ENCODE measurements at regions not wholly inside any gene's neighbourhood (a gene's known extent, or its start where the extent isn't known, plus 50 kb on each side); places are given as distances from the start of the nearest gene placed in this dataset.
"Not testable (repeated sequence)": the region's sequence is repeated elsewhere in the genome, so short reads cannot be mapped to it uniquely, and the experiment has no call there.

DNA sequence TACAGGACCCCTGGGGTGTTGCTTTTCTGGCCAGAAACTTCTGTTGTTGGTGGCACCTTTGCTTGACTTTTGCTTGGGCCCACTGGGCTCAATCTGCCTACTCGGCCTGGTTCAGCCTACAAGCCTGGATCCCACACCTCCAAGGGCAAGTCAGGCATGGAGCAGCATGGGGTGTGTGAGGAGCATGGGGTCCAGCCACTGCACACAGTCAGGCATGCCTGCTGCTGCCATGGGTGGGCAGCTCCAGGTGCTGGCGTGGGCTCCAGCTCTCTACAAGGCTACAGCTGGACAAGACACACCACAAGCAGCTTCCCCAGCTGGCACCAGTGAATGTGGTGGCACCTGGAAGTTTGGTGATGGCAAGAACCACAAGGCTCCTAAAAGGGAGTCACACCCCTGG lies 1683.1 kb upstream of the ADGRL3 start:
- DNase-seq = no peak

DNA sequence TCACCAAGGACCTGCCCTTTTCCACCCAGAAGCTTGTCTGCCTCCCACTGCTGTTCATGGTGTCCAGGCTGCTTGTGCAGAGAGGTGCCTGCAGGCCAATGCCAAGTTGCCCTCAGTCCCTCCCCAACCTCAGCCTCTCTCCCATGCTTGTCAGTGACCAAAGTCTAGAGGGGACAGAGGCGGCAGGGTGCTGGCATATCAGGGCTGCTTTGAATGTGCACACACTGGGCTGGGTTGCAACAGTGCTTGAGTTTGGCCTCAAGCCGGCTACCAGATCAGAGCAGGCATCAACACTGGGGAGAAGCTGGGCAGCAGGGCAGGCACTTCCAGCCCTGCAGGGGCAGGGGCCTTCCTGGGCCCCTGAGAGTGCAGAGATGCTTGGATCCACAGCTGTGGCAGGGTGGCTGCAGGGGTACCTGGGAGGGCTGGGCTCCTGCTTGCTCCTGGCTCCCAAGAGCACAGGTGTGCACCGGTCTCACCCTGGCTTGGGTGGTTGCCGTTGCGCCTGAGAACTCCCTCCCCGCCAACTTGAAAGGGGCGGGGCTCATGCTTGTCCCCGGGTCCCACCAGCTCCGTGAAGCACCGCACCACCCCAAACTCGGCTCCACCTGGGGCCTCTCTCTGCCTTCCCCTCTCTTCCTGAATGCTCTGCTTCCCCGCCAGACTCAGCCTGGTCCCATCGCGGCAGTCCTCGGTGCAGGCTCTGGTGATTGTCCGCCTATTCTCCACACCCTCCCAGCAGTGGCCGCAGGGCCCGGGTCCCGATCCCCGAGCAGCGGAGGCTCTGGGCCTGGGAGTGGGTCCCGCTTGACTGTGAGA lies 1681.9 kb upstream of the ADGRL3 start:
- no peak for DNase-seq

GRCh38 chr4:59525885-59526284 lies 1674.2 kb upstream of the ADGRL3 start:
- no peak for DNase-seq

DNA sequence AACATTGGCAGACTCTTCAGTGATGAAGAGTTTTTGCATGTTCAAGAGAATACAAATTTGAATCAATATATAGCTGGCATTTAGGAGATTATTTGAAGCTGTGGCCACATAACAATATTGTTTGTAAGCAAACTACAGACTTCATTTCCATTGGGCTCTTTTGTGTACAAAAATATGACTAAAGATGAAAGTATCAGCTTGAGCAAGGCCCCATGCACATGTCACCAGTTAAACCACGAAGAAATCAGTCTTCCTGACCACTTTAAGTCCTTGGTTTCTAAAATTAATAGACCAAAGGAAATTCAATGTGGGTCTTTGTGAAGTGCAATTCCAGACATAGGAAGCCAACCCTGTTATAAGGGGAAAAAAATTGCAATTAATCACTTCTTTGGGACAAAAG lies 1664.6 kb upstream of the ADGRL3 start:
- DNase-seq = no peak

DNA sequence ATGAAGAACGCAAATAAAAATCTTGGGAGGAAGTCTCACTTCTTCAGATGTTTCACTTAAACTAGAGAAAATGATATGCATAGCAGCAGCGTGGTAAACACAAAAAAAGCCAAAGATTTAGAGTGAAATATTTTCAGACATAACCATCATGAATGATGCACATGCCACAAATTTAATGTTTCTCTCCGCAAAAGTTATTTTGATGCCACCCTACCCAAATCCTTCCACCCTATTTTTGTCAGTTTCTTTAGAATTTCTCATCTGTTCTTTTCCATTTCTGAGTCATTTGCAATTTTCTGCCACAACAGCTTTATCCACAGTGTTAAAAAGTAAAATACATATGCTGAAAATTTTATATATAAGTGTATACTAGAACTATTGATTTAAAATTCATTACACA lies 1663.7 kb upstream of the ADGRL3 start:
- no peak for DNase-seq

- DNase-seq = no peak
These were observed 1662.8 kb upstream of the ADGRL3 start for GRCh38 chr4:59537246-59537886.

- no peak for DNase-seq
These were observed 1660.7 kb upstream of the ADGRL3 start for GRCh38 chr4:59539401-59539800.

GRCh38 chr4:59540311-59540710 lies 1659.8 kb upstream of the ADGRL3 start:
- no peak for DNase-seq

DNA sequence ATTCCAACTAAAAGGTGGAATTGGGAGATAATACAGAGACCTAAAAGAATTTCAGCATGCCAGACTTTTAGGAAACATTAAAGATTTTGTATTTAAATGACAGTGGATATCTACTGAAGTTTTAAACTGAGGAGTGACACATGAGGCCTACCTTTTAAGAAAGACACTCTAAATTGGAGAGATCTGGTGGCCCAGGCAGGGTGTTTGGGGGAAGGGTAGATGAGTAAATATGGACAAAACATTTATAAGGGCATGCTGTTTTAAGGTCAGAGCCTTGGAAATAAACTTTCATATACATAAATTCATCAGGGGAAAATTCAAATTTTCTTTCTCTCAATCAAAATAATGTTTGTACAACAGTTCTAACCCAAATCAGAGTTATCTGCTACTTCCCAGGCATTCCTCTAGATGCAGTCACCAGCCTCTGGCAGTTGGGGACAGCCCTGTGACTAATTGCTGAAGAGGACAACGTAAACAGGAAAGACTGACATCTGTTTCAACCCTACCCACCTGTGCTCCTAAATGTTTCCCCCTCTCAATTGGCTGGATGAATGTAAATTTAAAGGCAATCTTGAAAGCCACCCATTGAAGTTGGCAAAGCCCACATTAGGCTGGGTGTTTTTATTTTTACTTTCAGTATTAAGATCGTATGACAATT lies 1646.9 kb upstream of the ADGRL3 start:
- peak; percentile 9 for DNase-seq

- DNase-seq = no peak
These were observed 1646.4 kb upstream of the ADGRL3 start for GRCh38 chr4:59553721-59554091.

- not testable (repeated sequence) for DNase-seq
These were observed 1643.9 kb upstream of the ADGRL3 start for GRCh38 chr4:59556191-59556590.

DNA sequence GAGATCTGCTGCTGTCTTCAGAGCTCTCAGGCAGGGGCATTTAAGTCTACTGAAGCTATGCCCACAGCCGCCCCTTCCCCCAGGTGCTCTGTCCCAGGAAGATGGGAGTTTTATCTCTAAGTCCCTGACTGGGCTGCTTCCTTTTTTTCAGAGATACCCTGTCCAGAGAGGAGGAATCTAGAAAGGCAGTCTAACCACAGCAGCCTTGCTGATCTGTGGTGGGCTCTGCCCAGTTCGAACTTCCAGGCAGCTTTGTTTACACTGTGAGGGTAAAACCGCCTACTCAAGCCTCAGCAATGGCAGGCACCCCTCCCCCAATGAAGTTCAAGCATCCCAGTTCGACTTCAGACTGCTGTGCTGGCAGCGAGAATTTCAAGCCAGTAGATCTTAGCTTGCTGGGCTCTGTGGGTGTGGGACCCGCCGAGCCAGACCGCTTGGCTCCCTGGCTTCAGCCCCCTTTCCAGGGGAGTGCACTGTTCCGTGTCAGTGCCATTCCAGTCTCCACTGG lies 1639.9 kb upstream of the ADGRL3 start:
- not testable (repeated sequence) for DNase-seq

- DNase-seq = no peak
These were observed 1634.3 kb upstream of the ADGRL3 start for GRCh38 chr4:59565836-59566235.

DNA sequence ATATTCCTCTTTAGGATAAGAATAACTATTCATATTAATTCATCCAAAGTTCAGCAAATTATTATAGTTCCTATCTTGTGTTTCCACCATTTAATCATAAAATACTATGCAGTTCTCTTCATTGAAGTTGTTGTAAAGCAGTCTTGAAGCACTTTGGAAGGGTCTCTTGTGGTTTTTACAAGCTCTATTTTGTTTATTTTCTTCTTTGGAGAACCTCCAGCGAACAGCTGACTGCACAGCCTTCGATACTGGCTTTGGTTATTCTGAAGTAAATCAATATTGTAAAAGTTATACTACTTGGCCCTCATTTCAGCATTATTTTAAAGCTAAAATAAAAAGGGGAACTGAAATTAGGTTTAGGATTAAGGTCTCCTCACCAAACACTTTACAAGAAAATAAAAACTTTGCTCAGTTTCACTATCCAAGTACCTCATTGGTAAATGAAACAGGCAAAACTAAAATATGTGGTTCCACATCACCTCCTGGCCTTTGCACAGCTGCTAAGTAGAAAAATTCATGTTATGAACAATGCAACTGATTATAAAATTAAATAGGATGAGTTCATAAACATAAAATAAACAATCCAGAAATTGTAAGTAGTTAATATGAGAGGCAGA lies 1629.2 kb upstream of the ADGRL3 start:
- DNase-seq = no peak

DNA sequence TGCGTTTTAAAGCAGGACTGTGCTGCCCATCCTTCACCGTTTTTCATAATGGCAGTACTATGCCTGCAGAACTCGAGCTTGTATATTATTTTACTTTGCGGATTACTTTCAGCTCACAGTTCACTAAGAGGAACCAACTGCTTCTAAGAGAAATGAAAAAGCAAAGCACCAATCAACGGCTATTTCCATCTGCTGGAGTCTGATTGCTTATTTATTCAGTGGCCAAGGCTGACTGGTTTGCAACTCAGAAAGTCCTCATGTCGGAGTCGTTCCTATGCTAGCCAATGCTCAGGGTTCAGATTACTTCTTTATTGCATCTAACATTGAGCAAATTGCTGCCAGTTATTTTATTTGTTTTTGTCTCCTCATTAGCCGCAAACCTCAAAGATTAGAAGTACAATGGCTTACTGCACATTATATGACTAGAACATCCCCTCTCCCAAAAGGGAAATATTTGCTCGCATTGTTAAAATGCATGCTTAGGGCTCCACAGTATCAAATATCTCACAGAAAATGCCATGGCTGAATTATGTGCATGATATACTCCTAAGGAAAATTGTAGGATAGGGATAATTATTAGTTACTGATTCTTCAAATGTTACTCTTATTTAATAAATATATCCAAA lies 1628.2 kb upstream of the ADGRL3 start:
- no peak for DNase-seq

DNA sequence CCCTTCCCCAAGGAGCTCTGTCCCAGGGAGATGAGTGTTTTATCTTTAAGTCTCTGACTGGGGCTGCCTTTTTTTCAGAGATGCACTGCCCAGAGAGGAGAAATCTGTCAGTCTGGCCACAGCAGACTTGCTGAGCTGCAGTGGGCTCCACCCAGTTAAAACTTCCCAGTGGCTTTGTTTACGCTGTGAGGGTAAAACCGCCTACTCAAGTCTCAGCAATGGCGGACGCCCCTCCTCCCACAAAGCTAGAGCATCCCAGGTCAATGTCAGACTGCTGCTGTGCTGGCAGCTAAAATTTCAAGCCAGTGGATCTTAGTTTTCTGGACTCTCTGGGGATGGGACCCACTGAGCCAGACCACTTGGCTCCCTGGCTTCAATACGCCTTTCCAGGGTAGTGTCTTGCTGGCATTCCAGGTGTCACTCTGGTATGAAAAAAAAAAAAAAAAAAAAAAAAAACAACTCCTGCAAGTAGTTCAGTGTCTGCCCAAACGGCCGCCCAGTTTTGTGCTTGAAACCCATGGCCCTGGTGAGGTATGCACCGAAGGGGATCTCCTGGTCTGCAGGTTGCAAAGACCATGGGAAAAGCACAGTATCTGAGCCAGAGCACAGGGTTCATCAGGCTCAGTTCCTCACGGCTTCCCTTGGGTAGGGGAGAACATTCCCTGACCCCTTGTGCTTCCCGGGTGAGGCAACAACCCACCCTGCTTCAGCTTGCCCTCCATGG lies 1616.1 kb upstream of the ADGRL3 start:
- no peak for DNase-seq

DNA sequence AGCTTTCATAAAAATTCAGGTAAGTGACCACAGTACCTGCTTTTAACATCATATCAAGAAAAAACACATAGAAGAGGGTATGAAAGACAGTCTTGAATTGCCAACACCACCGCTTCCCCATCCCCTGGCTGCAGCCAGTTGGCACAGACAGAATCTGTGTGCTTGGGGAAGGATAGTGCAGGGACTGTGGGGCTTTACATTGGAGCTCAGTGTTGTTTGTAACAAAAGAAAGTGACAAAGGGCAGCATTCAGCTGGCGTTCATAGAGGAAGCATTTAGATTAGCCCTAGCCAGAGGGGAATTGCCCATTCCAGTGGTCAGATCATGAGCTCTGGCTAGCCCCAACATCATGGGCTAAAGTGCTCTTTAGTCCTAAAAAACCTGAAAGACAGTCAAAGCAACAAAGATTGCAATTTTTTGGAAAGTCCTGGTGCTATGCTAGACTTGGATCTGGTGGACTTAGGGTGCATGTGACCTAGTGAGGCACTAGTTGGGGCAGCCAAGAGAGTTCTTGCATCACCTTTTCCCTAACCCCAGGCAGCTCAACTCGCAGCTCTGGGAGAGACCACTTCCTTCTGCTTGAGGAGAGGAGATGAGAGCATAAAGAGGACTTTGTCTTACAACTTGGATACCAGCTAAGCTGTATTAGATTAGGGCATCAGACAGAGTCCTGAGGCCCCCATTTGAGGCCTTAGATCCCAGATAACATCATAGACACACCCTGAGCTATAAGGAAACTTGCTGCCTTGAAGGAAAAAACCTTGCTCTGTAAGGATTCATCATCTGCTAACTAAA lies 1602.4 kb upstream of the ADGRL3 start:
- no peak for DNase-seq

DNA sequence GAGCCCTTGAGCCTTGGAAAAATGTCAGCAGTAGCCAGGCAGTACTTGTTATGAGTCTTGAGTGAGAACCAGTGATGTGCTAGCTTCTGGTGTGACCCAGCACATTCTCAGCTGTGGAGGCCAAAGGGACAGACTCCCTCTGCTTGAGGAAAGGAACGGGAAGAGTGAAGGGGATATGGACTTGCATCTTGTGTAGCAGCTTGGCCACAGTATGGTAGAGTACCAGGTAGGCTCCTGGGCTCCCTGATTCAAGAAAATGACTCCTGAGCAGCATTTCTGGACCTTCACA lies 1601.9 kb upstream of the ADGRL3 start:
- no peak for DNase-seq

- DNase-seq = no peak
These were observed 1591.7 kb upstream of the ADGRL3 start for GRCh38 chr4:59608466-59608865.

DNA sequence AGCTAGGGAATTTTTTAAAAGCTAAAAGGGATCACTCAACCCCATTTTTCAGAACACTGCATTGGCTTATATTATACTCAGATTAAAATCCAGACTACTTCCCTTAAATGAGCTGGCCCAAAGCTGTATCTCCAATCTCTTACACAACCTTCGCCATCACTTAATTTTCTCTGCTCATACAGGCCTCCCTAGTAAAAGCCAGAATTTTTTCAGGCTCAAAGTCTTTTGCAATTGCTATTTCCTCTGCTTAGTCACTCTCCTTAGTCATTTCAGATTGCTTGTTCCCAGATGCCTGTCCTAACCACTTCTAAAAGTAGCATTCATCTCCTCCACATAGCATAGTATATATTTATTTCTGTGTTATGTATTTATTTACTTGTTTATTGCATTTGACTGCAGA lies 1587.9 kb upstream of the ADGRL3 start:
- no peak for DNase-seq

DNA sequence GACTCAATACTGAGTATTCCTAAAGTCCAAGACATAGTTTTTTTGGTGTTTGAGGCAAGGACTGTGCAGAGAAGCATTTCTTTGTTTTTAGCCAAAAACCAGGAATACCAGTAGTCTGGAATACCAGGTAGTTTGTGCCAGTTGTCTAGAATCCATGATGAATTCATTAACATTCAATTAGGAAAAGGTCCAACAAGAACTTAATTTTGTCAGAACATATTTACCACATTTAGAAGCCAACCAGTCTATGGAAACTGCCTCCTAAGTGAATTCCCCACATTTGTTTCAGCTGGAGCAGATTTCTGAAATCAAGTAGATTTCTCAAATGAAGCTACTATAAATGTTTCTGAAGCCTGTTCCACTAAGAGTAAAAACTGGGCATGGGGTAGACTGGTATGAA lies 1584.8 kb upstream of the ADGRL3 start:
- no peak for DNase-seq

DNA sequence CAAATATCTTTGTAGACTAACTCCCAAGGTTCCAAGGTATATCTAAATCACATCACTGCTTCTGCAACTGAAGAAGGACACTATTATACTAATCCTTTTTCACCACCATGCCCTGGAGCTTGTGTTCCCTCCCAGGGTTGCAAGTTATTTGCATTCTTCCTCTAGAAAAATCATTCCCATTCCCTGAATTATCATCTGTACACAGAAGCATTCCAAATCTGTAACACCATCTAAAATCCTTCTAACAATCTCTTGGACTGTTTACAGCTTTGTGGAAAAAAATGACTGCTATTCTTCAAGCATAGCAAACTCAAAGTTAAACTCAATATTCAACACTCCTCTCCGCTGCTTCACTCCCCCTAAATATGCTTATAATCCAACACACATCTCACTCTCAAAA lies 1570.8 kb upstream of the ADGRL3 start:
- DNase-seq = no peak

Data from T1000 (cell line).